ENCODE measurements at regions not wholly inside any gene's neighbourhood (a gene's known extent, or its start where the extent isn't known, plus 50 kb on each side); places are given as distances from the start of the nearest gene placed in this dataset.

- no peaks in the 10 kb centered on the region for H3K4me1 ChIP-seq (ENCODE audit: control insufficient read depth, insufficient read depth, low read length)
- H3K9me3 ChIP-seq (replicated peaks; ENCODE audit: control insufficient read depth, low read depth, low read length): no peaks in the 10 kb centered on the region
- no peaks in the 10 kb centered on the region for H3K27me3 ChIP-seq (ENCODE audit: control insufficient read depth, insufficient read depth, low read length)
- H3K27ac ChIP-seq (ENCODE audit: low read length): no peak overlapping the region
- no peak for DNase-seq
- H3K36me3 ChIP-seq (ENCODE audit: control insufficient read depth, insufficient read depth, low read length): no peaks in the 10 kb centered on the region
- H3K4me3 ChIP-seq (ENCODE audit: low read length): no peak overlapping the region
- WGBS (ENCODE audit: insufficient coverage): no CpG with 5 or more reads among the region's 5 CpGs
Measured at GRCh38 chr2:8259841-8260178, 422.0 kb upstream of the ID2 start.

GRCh38 chr2:8260213-8260612 lies 421.6 kb upstream of the ID2 start:
- H3K36me3 ChIP-seq (ENCODE audit: control insufficient read depth, insufficient read depth, low read length): no peaks in the 10 kb centered on the region
- H3K27me3 ChIP-seq (ENCODE audit: control insufficient read depth, insufficient read depth, low read length): no peaks in the 10 kb centered on the region
- H3K27ac ChIP-seq (ENCODE audit: low read length): no peak overlapping the region
- H3K4me1 ChIP-seq (ENCODE audit: control insufficient read depth, insufficient read depth, low read length): no peaks in the 10 kb centered on the region
- H3K9me3 ChIP-seq (replicated peaks; ENCODE audit: control insufficient read depth, low read depth, low read length): no peaks in the 10 kb centered on the region
- DNase-seq: no peak
- 77% methylated on average over 4 of the region's 11 CpGs for WGBS (ENCODE audit: insufficient coverage)
- H3K4me3 ChIP-seq (ENCODE audit: low read length): no peak overlapping the region

GRCh38 chr2:8263901-8264300 lies 418.0 kb upstream of the ID2 start:
- DNase-seq: no peak
- Histone ChIP-seq H3K36me3 (ENCODE audit: control insufficient read depth, insufficient read depth, low read length) (no peaks in the 10 kb centered on the region), H3K27me3 (ENCODE audit: control insufficient read depth, insufficient read depth, low read length) (no peaks in the 10 kb centered on the region), H3K9me3 (replicated peaks; ENCODE audit: control insufficient read depth, low read depth, low read length) (no peaks in the 10 kb centered on the region), H3K4me3 (ENCODE audit: low read length) (no peak overlapping the region), H3K27ac (ENCODE audit: low read length) (no peak overlapping the region), H3K4me1 (ENCODE audit: control insufficient read depth, insufficient read depth, low read length) (no peaks in the 10 kb centered on the region)
- no CpG with 5 or more reads among the region's 4 CpGs for WGBS (ENCODE audit: insufficient coverage)

- Histone ChIP-seq H3K9me3 (replicated peaks; ENCODE audit: control insufficient read depth, low read depth, low read length) (no peaks in the 10 kb centered on the region), H3K27me3 (ENCODE audit: control insufficient read depth, insufficient read depth, low read length) (no peaks in the 10 kb centered on the region), H3K36me3 (ENCODE audit: control insufficient read depth, insufficient read depth, low read length) (no peaks in the 10 kb centered on the region), H3K4me1 (ENCODE audit: control insufficient read depth, insufficient read depth, low read length) (no peaks in the 10 kb centered on the region), H3K4me3 (ENCODE audit: low read length) (no peak overlapping the region), H3K27ac (ENCODE audit: low read length) (no peak overlapping the region)
- DNase-seq: no peak
- WGBS (ENCODE audit: insufficient coverage): no CpG with 5 or more reads among the region's 3 CpGs
Measured at GRCh38 chr2:8264981-8265380, 416.9 kb upstream of the ID2 start.

GRCh38 chr2:8265476-8266226 lies 416.2 kb upstream of the ID2 start:
- no peaks in the 10 kb centered on the region for H3K9me3 ChIP-seq (replicated peaks; ENCODE audit: control insufficient read depth, low read depth, low read length)
- WGBS (ENCODE audit: insufficient coverage): 80% methylated on average over 1 of the region's 5 CpGs
- H3K4me1 ChIP-seq (ENCODE audit: control insufficient read depth, insufficient read depth, low read length): no peaks in the 10 kb centered on the region
- DNase-seq: no peak
- no peak overlapping the region for H3K4me3 ChIP-seq (ENCODE audit: low read length)
- no peaks in the 10 kb centered on the region for H3K36me3 ChIP-seq (ENCODE audit: control insufficient read depth, insufficient read depth, low read length)
- no peak overlapping the region for H3K27ac ChIP-seq (ENCODE audit: low read length)
- H3K27me3 ChIP-seq (ENCODE audit: control insufficient read depth, insufficient read depth, low read length): no peaks in the 10 kb centered on the region

- no peak overlapping the region for H3K27ac ChIP-seq (ENCODE audit: low read length)
- H3K9me3 ChIP-seq (replicated peaks; ENCODE audit: control insufficient read depth, low read depth, low read length): no peaks in the 10 kb centered on the region
- no peaks in the 10 kb centered on the region for H3K4me1 ChIP-seq (ENCODE audit: control insufficient read depth, insufficient read depth, low read length)
- no peak overlapping the region for H3K4me3 ChIP-seq (ENCODE audit: low read length)
- 80% methylated on average over 1 of the region's 3 CpGs for WGBS (ENCODE audit: insufficient coverage)
- DNase-seq: no peak
- H3K27me3 ChIP-seq (ENCODE audit: control insufficient read depth, insufficient read depth, low read length): no peaks in the 10 kb centered on the region
- H3K36me3 ChIP-seq (ENCODE audit: control insufficient read depth, insufficient read depth, low read length): no peaks in the 10 kb centered on the region
Measured at GRCh38 chr2:8266563-8266962, 415.3 kb upstream of the ID2 start.

GRCh38 chr2:8267048-8267447 lies 414.8 kb upstream of the ID2 start:
- DNase-seq: no peak
- Histone ChIP-seq H3K9me3 (replicated peaks; ENCODE audit: control insufficient read depth, low read depth, low read length) (no peaks in the 10 kb centered on the region), H3K4me1 (ENCODE audit: control insufficient read depth, insufficient read depth, low read length) (no peaks in the 10 kb centered on the region), H3K36me3 (ENCODE audit: control insufficient read depth, insufficient read depth, low read length) (no peaks in the 10 kb centered on the region), H3K4me3 (ENCODE audit: low read length) (no peak overlapping the region), H3K27me3 (ENCODE audit: control insufficient read depth, insufficient read depth, low read length) (no peaks in the 10 kb centered on the region), H3K27ac (ENCODE audit: low read length) (no peak overlapping the region)
- WGBS (ENCODE audit: insufficient coverage): 100% methylated on average over 1 of the region's 3 CpGs

GRCh38 chr2:8267721-8268120 lies 414.1 kb upstream of the ID2 start:
- Histone ChIP-seq H3K9me3 (replicated peaks; ENCODE audit: control insufficient read depth, low read depth, low read length) (no peaks in the 10 kb centered on the region), H3K27ac (ENCODE audit: low read length) (no peak overlapping the region), H3K4me1 (ENCODE audit: control insufficient read depth, insufficient read depth, low read length) (no peaks in the 10 kb centered on the region), H3K4me3 (ENCODE audit: low read length) (no peak overlapping the region), H3K36me3 (ENCODE audit: control insufficient read depth, insufficient read depth, low read length) (no peaks in the 10 kb centered on the region), H3K27me3 (ENCODE audit: control insufficient read depth, insufficient read depth, low read length) (no peaks in the 10 kb centered on the region)
- 100% methylated on average over 1 of the region's 3 CpGs for WGBS (ENCODE audit: insufficient coverage)
- DNase-seq: no peak

- no peaks in the 10 kb centered on the region for H3K9me3 ChIP-seq (replicated peaks; ENCODE audit: control insufficient read depth, low read depth, low read length)
- H3K4me3 ChIP-seq (ENCODE audit: low read length): no peak overlapping the region
- no CpG with 5 or more reads among the region's 8 CpGs for WGBS (ENCODE audit: insufficient coverage)
- H3K36me3 ChIP-seq (ENCODE audit: control insufficient read depth, insufficient read depth, low read length): no peaks in the 10 kb centered on the region
- no peaks in the 10 kb centered on the region for H3K27me3 ChIP-seq (ENCODE audit: control insufficient read depth, insufficient read depth, low read length)
- DNase-seq: no peak
- H3K4me1 ChIP-seq (ENCODE audit: control insufficient read depth, insufficient read depth, low read length): no peaks in the 10 kb centered on the region
- H3K27ac ChIP-seq (ENCODE audit: low read length): no peak overlapping the region
Measured at GRCh38 chr2:8268172-8268783, 413.6 kb upstream of the ID2 start.

- Histone ChIP-seq H3K27ac (ENCODE audit: low read length) (no peak overlapping the region), H3K27me3 (ENCODE audit: control insufficient read depth, insufficient read depth, low read length) (no peaks in the 10 kb centered on the region), H3K9me3 (replicated peaks; ENCODE audit: control insufficient read depth, low read depth, low read length) (no peaks in the 10 kb centered on the region), H3K4me1 (ENCODE audit: control insufficient read depth, insufficient read depth, low read length) (no peaks in the 10 kb centered on the region), H3K36me3 (ENCODE audit: control insufficient read depth, insufficient read depth, low read length) (no peaks in the 10 kb centered on the region), H3K4me3 (ENCODE audit: low read length) (no peak overlapping the region)
- DNase-seq: no peak
Measured at GRCh38 chr2:8270699-8271098, 411.2 kb upstream of the ID2 start.

GRCh38 chr2:8271461-8271860 lies 410.4 kb upstream of the ID2 start:
- H3K36me3 ChIP-seq (ENCODE audit: control insufficient read depth, insufficient read depth, low read length): no peaks in the 10 kb centered on the region
- WGBS (ENCODE audit: insufficient coverage): 61% methylated on average over 3 of the region's 3 CpGs
- no peaks in the 10 kb centered on the region for H3K27me3 ChIP-seq (ENCODE audit: control insufficient read depth, insufficient read depth, low read length)
- H3K27ac ChIP-seq (ENCODE audit: low read length): no peak overlapping the region
- no peak overlapping the region for H3K4me3 ChIP-seq (ENCODE audit: low read length)
- H3K4me1 ChIP-seq (ENCODE audit: control insufficient read depth, insufficient read depth, low read length): no peaks in the 10 kb centered on the region
- no peak for DNase-seq
- H3K9me3 ChIP-seq (replicated peaks; ENCODE audit: control insufficient read depth, low read depth, low read length): no peaks in the 10 kb centered on the region

Measured in muscle of leg (tissue), 3 donors.